ENCODE measurements at regions not wholly inside any gene's neighbourhood (a gene's known extent, or its start where the extent isn't known, plus 50 kb on each side); places are given as distances from the start of the nearest gene placed in this dataset.

GRCh38 chr1:80023358-80023757 lies 1016.8 kb upstream of the ADGRL4 start:
- FAIRE-seq (no peak), DNase-seq (no peak)
- no peak overlapping the region for H3K9ac ChIP-seq (ENCODE audit: low read length in 3 of 3)
- no peaks in the 10 kb centered on the region for H3K36me3 ChIP-seq (ENCODE audit: control insufficient read depth in 2 of 3, insufficient read depth in 3 of 3, low read length in 3 of 3)
- no peaks in the 10 kb centered on the region for H3K27me3 ChIP-seq (ENCODE audit: control insufficient read depth, insufficient read depth, low read length)
- H3K4me1 ChIP-seq (ENCODE audit: control insufficient read depth in 2 of 3, insufficient read depth in 2 of 3, low read depth in 1 of 3, low read length in 3 of 3): no peaks in the 10 kb centered on the region
- no peak overlapping the region for H3K27ac ChIP-seq (ENCODE audit: low read depth in 2 of 2, low read length in 2 of 2)
- no peaks in the 10 kb centered on the region for H3K9me3 ChIP-seq (ENCODE audit: control insufficient read depth in 2 of 3, insufficient read depth in 1 of 3, low read length in 3 of 3)
- no peak overlapping the region for H3K4me3 ChIP-seq (ENCODE audit: low read length in 3 of 3)
- TF ChIP-seq, protein P1, sequence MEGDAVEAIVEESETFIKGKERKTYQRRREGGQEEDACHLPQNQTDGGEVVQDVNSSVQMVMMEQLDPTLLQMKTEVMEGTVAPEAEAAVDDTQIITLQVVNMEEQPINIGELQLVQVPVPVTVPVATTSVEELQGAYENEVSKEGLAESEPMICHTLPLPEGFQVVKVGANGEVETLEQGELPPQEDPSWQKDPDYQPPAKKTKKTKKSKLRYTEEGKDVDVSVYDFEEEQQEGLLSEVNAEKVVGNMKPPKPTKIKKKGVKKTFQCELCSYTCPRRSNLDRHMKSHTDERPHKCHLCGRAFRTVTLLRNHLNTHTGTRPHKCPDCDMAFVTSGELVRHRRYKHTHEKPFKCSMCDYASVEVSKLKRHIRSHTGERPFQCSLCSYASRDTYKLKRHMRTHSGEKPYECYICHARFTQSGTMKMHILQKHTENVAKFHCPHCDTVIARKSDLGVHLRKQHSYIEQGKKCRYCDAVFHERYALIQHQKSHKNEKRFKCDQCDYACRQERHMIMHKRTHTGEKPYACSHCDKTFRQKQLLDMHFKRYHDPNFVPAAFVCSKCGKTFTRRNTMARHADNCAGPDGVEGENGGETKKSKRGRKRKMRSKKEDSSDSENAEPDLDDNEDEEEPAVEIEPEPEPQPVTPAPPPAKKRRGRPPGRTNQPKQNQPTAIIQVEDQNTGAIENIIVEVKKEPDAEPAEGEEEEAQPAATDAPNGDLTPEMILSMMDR (IDR thresholded peaks at IDR 0.05; ENCODE audit: borderline replicate concordance, extremely low read depth, insufficient read depth): no peak
- intact Hi-C loops (cut with DNase I): no loop called here

GRCh38 chr1:80021891-80022290 lies 1015.4 kb upstream of the ADGRL4 start:
- FAIRE-seq (no peak), DNase-seq (no peak)
- TF ChIP-seq, protein P1 (IDR thresholded peaks at IDR 0.05; ENCODE audit: borderline replicate concordance, extremely low read depth, insufficient read depth): no peak
- Histone ChIP-seq H3K27ac (ENCODE audit: low read depth in 2 of 2, low read length in 2 of 2) (no peak overlapping the region), H3K36me3 (ENCODE audit: control insufficient read depth in 2 of 3, insufficient read depth in 3 of 3, low read length in 3 of 3) (no peaks in the 10 kb centered on the region), H3K9me3 (ENCODE audit: control insufficient read depth in 2 of 3, insufficient read depth in 1 of 3, low read length in 3 of 3) (no peaks in the 10 kb centered on the region), H3K9ac (ENCODE audit: low read length in 3 of 3) (no peak overlapping the region), H3K4me3 (ENCODE audit: low read length in 3 of 3) (no peak overlapping the region), H3K4me1 (ENCODE audit: control insufficient read depth in 2 of 3, insufficient read depth in 2 of 3, low read depth in 1 of 3, low read length in 3 of 3) (no peaks in the 10 kb centered on the region), H3K27me3 (ENCODE audit: control insufficient read depth, insufficient read depth, low read length) (no peaks in the 10 kb centered on the region)
- intact Hi-C loops (cut with DNase I): no loop called here

GRCh38 chr1:80018348-80018747 lies 1011.8 kb upstream of the ADGRL4 start:
- H3K4me3 ChIP-seq (ENCODE audit: low read length in 3 of 3): no peak overlapping the region
- intact Hi-C loops (cut with DNase I): no loop called here
- H3K36me3 ChIP-seq (ENCODE audit: control insufficient read depth in 2 of 3, insufficient read depth in 3 of 3, low read length in 3 of 3): no peaks in the 10 kb centered on the region
- no peaks in the 10 kb centered on the region for H3K4me1 ChIP-seq (ENCODE audit: control insufficient read depth in 2 of 3, insufficient read depth in 2 of 3, low read depth in 1 of 3, low read length in 3 of 3)
- FAIRE-seq: no peak
- no peak for DNase-seq
- TF ChIP-seq, protein P1 (IDR thresholded peaks at IDR 0.05; ENCODE audit: borderline replicate concordance, extremely low read depth, insufficient read depth): no peak
- no peaks in the 10 kb centered on the region for H3K9me3 ChIP-seq (ENCODE audit: control insufficient read depth in 2 of 3, insufficient read depth in 1 of 3, low read length in 3 of 3)
- no peak overlapping the region for H3K9ac ChIP-seq (ENCODE audit: low read length in 3 of 3)
- no peaks in the 10 kb centered on the region for H3K27me3 ChIP-seq (ENCODE audit: control insufficient read depth, insufficient read depth, low read length)
- no peak overlapping the region for H3K27ac ChIP-seq (ENCODE audit: low read depth in 2 of 2, low read length in 2 of 2)

DNA sequence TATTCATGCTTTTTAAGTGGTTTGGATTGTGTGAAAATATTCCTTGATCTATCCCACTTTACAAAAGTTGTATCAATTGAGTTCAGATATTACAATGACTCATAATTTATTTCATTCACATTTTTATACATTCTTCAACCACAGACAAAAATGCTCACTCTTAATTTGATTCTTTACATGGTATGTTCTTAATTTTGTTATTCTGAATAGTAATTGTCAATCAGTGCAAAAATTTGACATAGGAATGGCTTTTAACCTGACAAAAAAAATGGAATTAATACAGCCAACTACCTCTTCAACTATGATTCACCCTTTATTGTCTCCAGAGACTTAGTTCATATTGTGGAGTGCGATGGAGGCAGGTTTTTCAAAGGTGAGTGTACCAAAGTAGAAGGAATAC lies 1002.4 kb upstream of the ADGRL4 start:
- DNase-seq: no peak

More for the DNA sequence above, 1002.4 kb upstream of the ADGRL4 start:
- intact Hi-C loops (cut with DNase I): no loop called here
- Histone ChIP-seq H3K27ac (ENCODE audit: low read depth in 2 of 2, low read length in 2 of 2) (no peak overlapping the region), H3K4me3 (ENCODE audit: low read length in 3 of 3) (no peak overlapping the region), H3K9ac (ENCODE audit: low read length in 3 of 3) (no peak overlapping the region), H3K9me3 (ENCODE audit: control insufficient read depth in 2 of 3, insufficient read depth in 1 of 3, low read length in 3 of 3) (no peaks in the 10 kb centered on the region), H3K27me3 (ENCODE audit: control insufficient read depth, insufficient read depth, low read length) (no peaks in the 10 kb centered on the region), H3K36me3 (ENCODE audit: control insufficient read depth in 2 of 3, insufficient read depth in 3 of 3, low read length in 3 of 3) (no peaks in the 10 kb centered on the region), H3K4me1 (ENCODE audit: control insufficient read depth in 2 of 3, insufficient read depth in 2 of 3, low read depth in 1 of 3, low read length in 3 of 3) (no peaks in the 10 kb centered on the region)
- TF ChIP-seq, protein P1 (IDR thresholded peaks at IDR 0.05; ENCODE audit: borderline replicate concordance, extremely low read depth, insufficient read depth): no peak
- FAIRE-seq: no peak

Data from kidney (tissue), 13 donors.